ENCODE measurements at regions not wholly inside any gene's neighbourhood (a gene's known extent, or its start where the extent isn't known, plus 50 kb on each side); places are given as distances from the start of the nearest gene placed in this dataset.

DNA sequence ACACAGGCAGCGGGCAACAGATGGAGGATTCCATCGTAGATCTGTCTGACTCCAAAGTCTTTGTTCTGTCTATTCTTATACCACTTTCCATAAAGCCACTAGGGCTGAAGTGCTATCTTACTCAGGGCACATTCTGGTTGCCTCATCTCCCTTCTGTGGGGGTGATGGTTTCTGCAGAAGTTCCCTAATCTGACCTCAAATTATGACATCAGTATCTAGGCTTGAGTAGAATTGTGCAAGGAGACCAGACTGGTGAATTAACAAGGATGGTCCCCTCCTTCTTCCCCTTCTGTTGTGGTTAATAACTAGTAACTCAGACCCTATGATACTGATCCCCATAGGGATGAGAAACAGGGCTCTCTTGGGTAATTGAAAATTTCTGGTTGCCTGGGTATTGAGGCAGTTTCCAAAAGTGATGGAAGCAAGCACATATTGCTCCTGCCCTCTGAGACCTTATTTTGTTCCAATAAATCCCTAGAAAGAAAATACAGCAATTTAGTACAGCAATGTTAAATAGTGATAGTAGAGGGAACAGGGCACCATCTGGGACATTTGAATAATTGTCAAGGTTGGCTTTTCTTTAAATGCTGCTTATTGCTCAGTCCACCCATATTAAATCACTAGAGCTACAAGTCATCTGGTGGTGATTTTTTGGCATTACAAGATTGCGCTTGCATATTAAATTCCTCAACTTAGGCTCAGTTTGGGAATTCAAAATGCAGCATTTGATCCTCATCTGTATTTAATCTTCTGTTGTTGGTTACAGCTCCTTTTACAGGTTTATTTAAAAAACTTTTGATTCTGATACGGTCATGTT lies 57.3 kb upstream of the AP1S2 start:
- in situ Hi-C loops (cut with MboI; ENCODE audit: low sequenced_read_pairs): no loop called here
- Histone ChIP-seq H2BK5ac (ENCODE audit: low read depth, low read length, poor library complexity, severe bottlenecking) (no peak overlapping the region), H3K23ac (ENCODE audit: low read depth, low read length) (no peak overlapping the region), H3K27ac (ENCODE audit: insufficient read depth, low read length) (no peak overlapping the region), H2AFZ (replicated peaks; ENCODE audit: low read length, poor library complexity) (no peak overlapping the region), H3K4me1 (ENCODE audit: control insufficient read depth, insufficient read depth, low read length) (no peaks in the 10 kb centered on the region; the same call in 1 of the 2 replicates), H3K4me2 (ENCODE audit: low read depth, low read length) (no peak overlapping the region), H2AK5ac (ENCODE audit: low read depth, low read length) (no peak overlapping the region), H4K91ac (ENCODE audit: insufficient read depth, low read depth, low read length) (no peak overlapping the region), H3K9me1 (ENCODE audit: insufficient read depth, low read length) (no peaks in the 10 kb centered on the region), H2BK120ac (ENCODE audit: low read depth, low read length) (no peak overlapping the region), H4K5ac (ENCODE audit: low read depth, low read length) (no peak overlapping the region), H3K36me3 (ENCODE audit: control insufficient read depth, insufficient read depth, low read length) (no peaks in the 10 kb centered on the region), H3K9ac (ENCODE audit: low read depth, low read length) (no peak overlapping the region), H2AK9ac (replicated peaks; ENCODE audit: low read depth, low read length, poor library complexity) (no peak overlapping the region), H3K14ac (replicated peaks; ENCODE audit: low read depth, low read length) (no peak overlapping the region), H4K8ac (ENCODE audit: low read depth in 2 of 2, low read length in 2 of 2) (no peak overlapping the region), H3K56ac (ENCODE audit: extremely low read depth, insufficient read depth, low read length) (no peak overlapping the region), H4K20me1 (ENCODE audit: insufficient read depth, low read length) (no peaks in the 10 kb centered on the region), H3K4ac (ENCODE audit: low read depth, low read length) (no peak overlapping the region), H3K4me3 (ENCODE audit: insufficient read depth, low read depth, low read length) (no peak overlapping the region), H3K27me3 (ENCODE audit: control insufficient read depth, insufficient read depth, low read length) (peaks cover 6% of the 10 kb centered on the region), H2BK15ac (ENCODE audit: low read depth, low read length) (no peak overlapping the region), H3K79me1 (ENCODE audit: low read depth in 1 of 2, low read length in 2 of 2) (no peaks in the 10 kb centered on the region), H3K18ac (ENCODE audit: low read depth, low read length) (no peak overlapping the region), H3K9me3 (ENCODE audit: control insufficient read depth, insufficient read depth, low read length) (no peaks in the 10 kb centered on the region), H2BK20ac (ENCODE audit: low read depth, low read length) (no peak overlapping the region)
- ChIA-PET POLR2A (ENCODE audit: unreplicated experiment) (no interaction called here), CTCF (no interaction called here)
- intact Hi-C loops (cut with micrococcal nuclease): no loop called here
- WGBS, 2 experiments (ENCODE audit: extremely low coverage in 2 of 2, insufficient read length in 1 of 2): 100% methylated on average over 1 of the region's 4 CpGs; no CpG with 5 or more reads in 1 of the 2 experiments
- no TSS peak for BruUV-seq (replicated peaks)
- dilution Hi-C loops (cut with HindIII; ENCODE audit: low sequenced_read_pairs, unreplicated experiment): no loop called here
- TF ChIP-seq MAZ (IDR thresholded peaks at IDR 0.05; ENCODE audit: borderline replicate concordance, low read depth, low read length): no peak
- no peak for TF ChIP-seq RAD21 (IDR thresholded peaks at IDR 0.05; ENCODE audit: low read length)
- no peak for TF ChIP-seq FOS (IDR thresholded peaks at IDR 0.05; ENCODE audit: low read depth, low read length)
- no peak for TF ChIP-seq RCOR1 (IDR thresholded peaks at IDR 0.05; ENCODE audit: insufficient replicate concordance, low read length)
- TF ChIP-seq POLR2A (IDR thresholded peaks at IDR 0.05; ENCODE audit: low read depth, low read length): no peak
- no peak for TF ChIP-seq RFX5 (IDR thresholded peaks at IDR 0.05; ENCODE audit: low read depth, low read length)
- TF ChIP-seq SMC3 (IDR thresholded peaks at IDR 0.05; ENCODE audit: low read depth, low read length): no peak
- TF ChIP-seq CEBPB (IDR thresholded peaks at IDR 0.05; ENCODE audit: low read depth, low read length): no peak
- TF ChIP-seq CHD1 (IDR thresholded peaks at IDR 0.05; ENCODE audit: low read depth, low read length): no peak
- TF ChIP-seq NFE2L2 (IDR thresholded peaks at IDR 0.05; ENCODE audit: low read depth, low read length): no peak
- TF ChIP-seq MAFK (IDR thresholded peaks at IDR 0.05; ENCODE audit: low read depth, low read length): no peak
- TF ChIP-seq, protein P1, sequence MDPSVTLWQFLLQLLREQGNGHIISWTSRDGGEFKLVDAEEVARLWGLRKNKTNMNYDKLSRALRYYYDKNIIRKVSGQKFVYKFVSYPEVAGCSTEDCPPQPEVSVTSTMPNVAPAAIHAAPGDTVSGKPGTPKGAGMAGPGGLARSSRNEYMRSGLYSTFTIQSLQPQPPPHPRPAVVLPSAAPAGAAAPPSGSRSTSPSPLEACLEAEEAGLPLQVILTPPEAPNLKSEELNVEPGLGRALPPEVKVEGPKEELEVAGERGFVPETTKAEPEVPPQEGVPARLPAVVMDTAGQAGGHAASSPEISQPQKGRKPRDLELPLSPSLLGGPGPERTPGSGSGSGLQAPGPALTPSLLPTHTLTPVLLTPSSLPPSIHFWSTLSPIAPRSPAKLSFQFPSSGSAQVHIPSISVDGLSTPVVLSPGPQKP (IDR thresholded peaks at IDR 0.05; ENCODE audit: borderline replicate concordance, low read depth, low read length): no peak
- no peak for ATAC-seq (ENCODE audit: low read depth)
- DNase-seq: no peak
